Natural killer cell treated with Interleukin-12 subunit alpha and Interleukin-12 subunit beta and Interleukin-15 and Interleukin-18, amount 100 ng/mL, for 72 hours (primary cell): ENCODE measurements at regions not wholly inside any gene's neighbourhood (a gene's known extent, or its start where the extent isn't known, plus 50 kb on each side); places are given as distances from the start of the nearest gene placed in this dataset.

ENCODE experiments used
- ATAC-seq, 2 donors: fragments of 150-1000 bp; cut with Tn5 transposase in 1 of 2; sonication (Bioruptor Pico), chemical (Tn5 transposase) in 1 of 2; 2 replicates each; pipeline ENCODE4 v1.10.0; 2021
- DNase-seq: peaks from one replicate; pipeline ENCODE4 v3.0.0; 2022; ENCODE audit warnings: low spot score
- H3K27ac Mint-ChIP-seq, 2 donors: 1 replicate in 1 of 2; 2 replicates in 1 of 2; pipeline ENCODE4 v1.8.0; 2022; ENCODE audit warnings: mixed read lengths in 2 of 2, mild to moderate bottlenecking in 1 of 2, moderate library complexity in 1 of 2
- H3K27me3 Mint-ChIP-seq, 2 donors: 1 replicate in 1 of 2; 2 replicates in 1 of 2; pipeline ENCODE4 v1.8.0; 2022; ENCODE audit warnings: mixed read lengths in 2 of 2
- H3K36me3 Mint-ChIP-seq: one replicate; pipeline ENCODE4 v1.8.0; 2022; ENCODE audit warnings: mixed read lengths
- H3K4me1 Mint-ChIP-seq, 2 donors: 1 replicate in 1 of 2; 2 replicates in 1 of 2; pipeline ENCODE4 v1.8.0; 2022; ENCODE audit warnings: low read depth in 2 of 2, mixed read lengths in 2 of 2, mild to moderate bottlenecking in 1 of 2
- H3K4me3 Mint-ChIP-seq: one replicate; pipeline ENCODE4 v1.8.0; 2022; ENCODE audit warnings: mixed read lengths
- H3K9me3 Mint-ChIP-seq: 2 replicates; pipeline ENCODE4 v1.8.0; 2022; ENCODE audit warnings: mixed read lengths

DNA sequence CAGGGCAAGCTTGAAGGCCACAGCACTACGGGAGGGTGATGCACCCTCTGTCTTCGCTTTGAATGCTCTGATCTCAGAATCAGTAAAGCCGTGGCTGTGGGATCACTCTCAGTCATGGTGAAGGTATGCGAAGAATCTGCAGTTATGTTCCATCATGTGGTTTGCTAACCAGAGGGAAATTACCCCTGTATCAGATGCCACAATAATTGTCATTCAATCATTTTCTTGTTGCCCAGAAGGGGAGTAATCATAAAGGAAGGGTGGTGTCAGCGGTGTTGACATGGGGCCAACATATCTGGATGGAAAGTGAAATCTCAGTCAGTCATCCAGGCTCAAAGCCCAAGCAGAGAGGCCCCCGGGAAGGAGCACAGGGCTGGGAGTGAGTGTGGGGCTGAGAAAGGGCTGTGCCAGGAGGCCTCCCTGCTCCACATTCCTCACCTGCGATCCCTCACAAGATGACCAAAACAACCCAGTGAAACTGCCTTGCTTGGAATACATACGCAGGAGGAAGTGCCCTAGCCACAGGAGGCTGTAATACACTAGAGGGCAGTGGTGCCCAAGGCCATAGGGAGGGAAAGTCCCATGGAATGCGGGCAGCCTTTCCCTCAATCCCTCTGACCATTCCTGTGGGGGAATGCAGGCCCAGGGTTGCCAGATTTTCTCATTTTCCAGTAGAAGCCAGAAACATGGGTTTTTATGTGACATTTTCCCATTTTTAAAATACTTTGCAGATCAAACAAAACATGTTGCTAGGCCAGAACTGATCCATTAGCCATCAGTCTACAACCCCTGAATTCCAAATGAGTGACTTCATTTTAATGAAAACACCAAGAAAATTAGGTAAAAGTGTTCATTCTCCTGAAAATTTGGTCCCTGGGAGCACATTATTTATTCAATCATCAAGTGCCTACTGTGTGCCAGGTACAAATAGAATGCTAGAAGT is 95.7 kb upstream of the VANGL1 start:
- Mint-ChIP-seq H3K9me3 (no peaks in the 10 kb centered on the region), H3K27me3 (peaks cover 16 to 19% of the 10 kb centered on the region in 2 donors), H3K27ac (no peak overlapping the region), H3K4me1 (no peaks in the 10 kb centered on the region), H3K36me3 (no peaks in the 10 kb centered on the region), H3K4me3 (no peak overlapping the region)
- DNase-seq (no peak), ATAC-seq (no peak)

DNA sequence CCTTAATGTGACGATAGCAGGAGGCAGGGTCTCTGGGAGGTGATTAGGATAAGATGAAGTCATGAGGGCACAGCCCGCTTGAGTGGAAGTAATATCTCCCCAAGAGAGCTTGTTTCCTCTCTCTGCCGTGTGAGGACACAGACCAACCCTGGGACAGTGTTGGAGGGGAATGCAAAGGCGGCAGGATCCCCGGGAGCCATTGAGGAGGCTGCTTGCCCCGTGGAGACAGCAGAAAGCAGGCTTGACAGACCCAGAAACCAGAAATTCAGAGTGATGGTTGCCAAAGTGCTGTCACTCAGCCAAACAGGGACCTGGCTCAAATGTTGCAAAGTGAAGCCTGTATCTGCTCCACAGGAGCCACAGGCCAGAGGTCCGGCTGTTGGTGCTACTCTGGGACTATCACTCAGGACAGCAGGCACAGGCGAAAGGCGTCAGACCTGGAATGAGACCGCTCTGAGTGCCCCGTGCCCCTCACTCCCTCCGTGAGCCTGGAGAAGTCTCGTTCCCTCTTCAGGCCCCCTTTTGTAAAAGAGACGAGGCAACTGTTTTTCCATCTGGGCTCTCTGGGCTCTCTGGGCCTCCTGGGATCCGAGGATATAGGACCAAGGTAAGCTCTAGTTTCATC is 96.6 kb upstream of the VANGL1 start:
- H3K9me3 Mint-ChIP-seq = no peaks in the 10 kb centered on the region
- H3K36me3 Mint-ChIP-seq = no peaks in the 10 kb centered on the region
- no peak for ATAC-seq
- DNase-seq = no peak
- no peak overlapping the region for H3K4me3 Mint-ChIP-seq
- H3K27me3 Mint-ChIP-seq = peaks cover 7 to 13% of the 10 kb centered on the region in 2 donors
- no peaks in the 10 kb centered on the region for H3K4me1 Mint-ChIP-seq
- H3K27ac Mint-ChIP-seq = no peak overlapping the region

DNA sequence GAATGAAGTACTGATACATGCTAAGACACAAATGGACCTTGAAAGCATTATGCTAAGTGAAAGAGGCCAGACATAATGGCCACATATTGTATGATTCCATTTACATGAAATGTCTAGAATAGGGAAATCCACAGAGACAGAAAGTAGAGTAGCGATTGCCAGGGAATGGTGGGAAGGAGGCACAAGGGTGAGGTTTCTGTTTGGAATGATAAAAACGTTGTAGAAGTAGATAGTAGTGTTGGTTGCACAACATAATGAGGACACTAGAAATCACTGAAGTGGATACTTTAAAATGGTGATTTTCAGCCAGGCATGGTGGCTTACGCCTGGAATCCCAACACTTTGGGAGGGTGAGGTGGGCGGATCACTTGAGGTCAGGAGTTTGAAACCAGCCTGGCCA is 97.6 kb upstream of the VANGL1 start:
- peaks cover 12 to 16% of the 10 kb centered on the region in 2 donors for H3K27me3 Mint-ChIP-seq
- no peaks in the 10 kb centered on the region for H3K9me3 Mint-ChIP-seq
- ATAC-seq = no peak
- H3K4me1 Mint-ChIP-seq = no peaks in the 10 kb centered on the region
- H3K4me3 Mint-ChIP-seq = no peak overlapping the region
- no peak for DNase-seq
- no peaks in the 10 kb centered on the region for H3K36me3 Mint-ChIP-seq
- H3K27ac Mint-ChIP-seq = no peak overlapping the region

GRCh38 chr1:115543247-115543646 is 98.5 kb upstream of the VANGL1 start:
- Mint-ChIP-seq H3K4me1 (no peaks in the 10 kb centered on the region), H3K27me3 (peaks cover 12 to 18% of the 10 kb centered on the region in 2 donors), H3K36me3 (no peaks in the 10 kb centered on the region), H3K4me3 (no peak overlapping the region), H3K27ac (no peak overlapping the region), H3K9me3 (no peaks in the 10 kb centered on the region)
- DNase-seq (no peak), ATAC-seq (no peak)

DNA sequence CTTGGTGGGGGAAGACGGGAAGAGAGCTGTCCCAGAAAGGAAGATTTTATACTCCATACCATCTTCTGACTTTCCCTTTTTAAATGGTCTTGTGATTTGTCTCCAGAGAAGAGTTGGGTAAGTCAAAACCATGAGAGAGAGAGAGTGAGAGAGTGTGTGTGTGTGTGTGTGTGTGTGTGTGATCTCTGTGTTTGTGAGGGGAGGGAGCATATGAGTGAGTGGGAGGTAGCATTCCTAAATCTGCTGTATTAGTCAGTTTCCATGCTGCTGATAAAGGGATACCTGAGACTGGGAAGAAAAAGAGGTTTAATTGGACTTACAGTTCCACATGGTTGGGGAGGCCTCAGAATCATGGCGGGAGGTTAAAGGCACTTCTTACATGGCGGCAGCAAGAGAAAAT is 102.0 kb upstream of the VANGL1 start:
- Mint-ChIP-seq H3K27ac (no peak overlapping the region), H3K36me3 (no peaks in the 10 kb centered on the region), H3K4me1 (no peaks in the 10 kb centered on the region), H3K4me3 (no peak overlapping the region), H3K27me3 (peaks cover 16 to 18% of the 10 kb centered on the region in 2 donors), H3K9me3 (no peaks in the 10 kb centered on the region)
- DNase-seq (no peak), ATAC-seq (no peak)

DNA sequence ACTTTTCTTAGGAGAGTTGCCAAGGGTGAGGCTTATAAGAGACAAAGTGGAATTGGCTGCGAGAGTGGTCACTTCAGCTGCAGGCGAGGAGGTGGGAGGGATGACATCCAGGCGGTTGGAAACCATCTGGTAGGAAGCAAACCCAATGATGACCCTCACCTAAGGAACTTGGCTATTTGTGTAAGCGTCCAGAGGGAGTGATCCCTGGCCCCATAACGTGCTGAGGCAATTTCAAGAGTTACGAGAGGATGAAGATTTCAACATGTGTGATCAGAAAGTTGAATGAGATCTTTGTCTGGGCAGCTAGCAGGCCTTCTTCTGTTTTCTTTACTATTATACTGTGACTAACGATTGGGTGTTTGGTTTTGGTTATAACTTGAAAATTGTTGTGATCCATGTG is 102.7 kb upstream of the VANGL1 start:
- Mint-ChIP-seq H3K4me3 (no peak overlapping the region), H3K4me1 (no peaks in the 10 kb centered on the region), H3K36me3 (no peaks in the 10 kb centered on the region), H3K27ac (no peak overlapping the region), H3K27me3 (peaks cover 14 to 18% of the 10 kb centered on the region in 2 donors), H3K9me3 (no peaks in the 10 kb centered on the region)
- no peak for ATAC-seq
- no peak for DNase-seq

- Mint-ChIP-seq H3K36me3 (no peaks in the 10 kb centered on the region), H3K4me3 (no peak overlapping the region), H3K27ac (no peak overlapping the region), H3K9me3 (no peaks in the 10 kb centered on the region), H3K27me3 (peaks cover 13 to 18% of the 10 kb centered on the region in 2 donors), H3K4me1 (no peaks in the 10 kb centered on the region)
- DNase-seq = no peak
- no peak for ATAC-seq
Observed at GRCh38 chr1:115538579-115538978, 103.2 kb upstream of the VANGL1 start.

GRCh38 chr1:115537415-115537814 is 104.4 kb upstream of the VANGL1 start:
- ATAC-seq (no peak), DNase-seq (no peak)
- Mint-ChIP-seq H3K4me1 (no peaks in the 10 kb centered on the region), H3K36me3 (no peaks in the 10 kb centered on the region), H3K27me3 (peaks cover 9 to 12% of the 10 kb centered on the region in 2 donors), H3K9me3 (no peaks in the 10 kb centered on the region), H3K4me3 (no peak overlapping the region), H3K27ac (no peak overlapping the region)

DNA sequence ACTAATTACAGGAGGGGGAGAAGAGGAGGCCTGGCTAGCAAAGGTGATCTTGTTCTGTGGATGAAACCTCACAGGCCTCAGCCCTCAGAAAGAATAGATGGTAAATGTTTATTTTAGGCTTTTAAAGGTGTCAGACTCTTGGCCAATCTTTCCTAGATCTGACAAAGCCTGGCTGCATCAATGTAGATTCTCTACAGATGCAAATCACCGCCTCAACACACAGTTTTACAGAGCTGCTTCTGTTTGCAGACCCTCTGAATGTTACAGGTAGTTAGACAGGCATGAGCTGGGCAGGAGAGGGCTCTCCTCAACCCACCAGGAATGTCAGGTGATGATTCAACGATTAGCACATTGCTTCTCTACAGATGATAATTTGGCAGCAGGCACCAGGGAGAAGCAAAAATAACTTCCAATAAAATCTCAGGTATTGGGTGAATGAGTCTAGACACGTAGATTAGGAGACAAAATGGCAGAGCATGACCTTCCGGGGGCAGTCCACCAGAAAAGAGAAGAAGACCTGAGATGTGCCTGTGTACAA is 105.4 kb upstream of the VANGL1 start:
- no peaks in the 10 kb centered on the region for H3K9me3 Mint-ChIP-seq
- H3K4me1 Mint-ChIP-seq = no peaks in the 10 kb centered on the region
- no peak overlapping the region for H3K4me3 Mint-ChIP-seq
- H3K27me3 Mint-ChIP-seq = peaks cover 6 to 11% of the 10 kb centered on the region in 2 donors
- ATAC-seq (no peak), DNase-seq (no peak)
- no peaks in the 10 kb centered on the region for H3K36me3 Mint-ChIP-seq
- H3K27ac Mint-ChIP-seq = no peak overlapping the region

DNA sequence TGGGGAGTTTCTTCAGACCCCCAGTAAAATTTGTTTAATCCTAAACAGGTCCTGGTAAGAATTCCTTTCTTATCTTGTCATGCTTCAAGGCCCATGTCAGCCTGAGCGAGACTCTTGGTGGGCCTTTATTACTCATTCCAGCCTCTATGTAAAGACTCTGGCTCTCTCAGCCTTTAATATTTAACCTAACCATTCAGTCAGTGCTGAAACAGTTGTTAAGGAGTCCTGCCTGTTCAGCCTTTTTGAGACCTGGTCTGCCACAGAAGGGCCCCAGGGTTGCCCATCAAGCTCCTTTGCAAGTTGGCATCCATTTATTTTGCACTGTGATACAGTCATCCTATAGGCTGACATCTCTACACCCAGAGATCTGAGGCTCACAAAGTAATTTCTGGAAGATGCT is 107.7 kb upstream of the VANGL1 start:
- no peak overlapping the region for H3K4me3 Mint-ChIP-seq
- no peaks in the 10 kb centered on the region for H3K4me1 Mint-ChIP-seq
- H3K27ac Mint-ChIP-seq = no peak overlapping the region
- ATAC-seq (no peak), DNase-seq (no peak)
- H3K9me3 Mint-ChIP-seq = no peaks in the 10 kb centered on the region
- H3K36me3 Mint-ChIP-seq = no peaks in the 10 kb centered on the region
- peaks cover 2 to 4% of the 10 kb centered on the region in 2 donors for H3K27me3 Mint-ChIP-seq

DNA sequence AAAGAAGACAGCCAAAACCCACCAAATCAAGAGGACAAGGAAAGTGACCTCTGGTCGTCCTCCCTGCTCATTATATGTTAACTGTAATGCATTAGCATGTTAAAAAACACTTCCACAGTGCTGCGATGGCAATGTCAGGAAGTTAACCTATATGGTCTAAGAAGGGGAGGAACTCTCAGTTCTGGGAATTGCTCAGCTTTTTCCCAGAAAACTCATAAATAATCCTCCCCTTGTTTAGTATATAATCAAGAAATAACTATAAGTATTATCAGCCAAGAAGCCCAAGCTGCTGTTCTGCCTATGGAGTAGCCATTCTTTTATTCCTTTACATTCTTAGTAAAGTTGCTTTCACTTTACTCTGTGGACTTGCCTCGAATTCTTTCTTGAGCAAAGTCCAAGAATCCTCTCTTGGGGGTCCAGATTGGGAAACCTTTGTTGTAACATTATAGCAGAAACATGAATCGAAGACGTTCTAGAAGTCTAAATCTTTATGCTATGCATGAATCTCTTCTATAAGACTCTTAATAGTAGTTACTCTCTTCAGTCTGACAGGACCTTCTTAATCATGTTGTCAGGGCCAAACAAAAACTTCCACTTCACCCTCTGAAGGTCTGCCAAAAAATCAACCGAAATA is 110.0 kb upstream of the VANGL1 start:
- Mint-ChIP-seq H3K36me3 (no peaks in the 10 kb centered on the region), H3K9me3 (no peaks in the 10 kb centered on the region), H3K4me3 (no peak overlapping the region), H3K27ac (no peak overlapping the region), H3K4me1 (no peaks in the 10 kb centered on the region), H3K27me3 (peaks cover 7 to 14% of the 10 kb centered on the region in 2 donors)
- no peak for DNase-seq
- ATAC-seq = no peak

- DNase-seq (no peak), ATAC-seq (no peak)
- H3K27ac Mint-ChIP-seq = no peak overlapping the region
- H3K4me1 Mint-ChIP-seq = no peaks in the 10 kb centered on the region
- peaks cover 4 to 14% of the 10 kb centered on the region in 2 donors for H3K27me3 Mint-ChIP-seq
- H3K36me3 Mint-ChIP-seq = no peaks in the 10 kb centered on the region
- H3K4me3 Mint-ChIP-seq = no peak overlapping the region
- H3K9me3 Mint-ChIP-seq = no peaks in the 10 kb centered on the region
Observed at GRCh38 chr1:115530407-115530806, 111.4 kb upstream of the VANGL1 start.

GRCh38 chr1:115529216-115529897 is 112.4 kb upstream of the VANGL1 start:
- H3K9me3 Mint-ChIP-seq = no peaks in the 10 kb centered on the region
- H3K27ac Mint-ChIP-seq = no peak overlapping the region
- H3K27me3 Mint-ChIP-seq = peaks cover 4 to 14% of the 10 kb centered on the region in 2 donors
- H3K4me3 Mint-ChIP-seq = no peak overlapping the region
- ATAC-seq (no peak), DNase-seq (no peak)
- H3K36me3 Mint-ChIP-seq = no peaks in the 10 kb centered on the region
- no peaks in the 10 kb centered on the region for H3K4me1 Mint-ChIP-seq
